ENCODE measurements at regions not wholly inside any gene's neighbourhood (a gene's known extent, or its start where the extent isn't known, plus 50 kb on each side); places are given as distances from the start of the nearest gene placed in this dataset.

GRCh38 chr5:5755888-5756287 lies 333.4 kb downstream of the ICE1 start:
- CTCF ChIA-PET = no interaction called here
- H3K4me1 Mint-ChIP-seq (ENCODE audit: low read depth, unreplicated experiment) = no peaks in the 10 kb centered on the region
- no peak for TF ChIP-seq CTCF (IDR thresholded peaks at IDR 0.05; ENCODE audit: unreplicated experiment)
- no peaks in the 10 kb centered on the region for H3K36me3 Mint-ChIP-seq (ENCODE audit: insufficient read depth, unreplicated experiment)
- DNase-seq = no peak
- intact Hi-C loops (cut with micrococcal nuclease; ENCODE audit: unreplicated experiment) = no loop called here
- no peak overlapping the region for H3K4me3 Mint-ChIP-seq (ENCODE audit: low read depth, unreplicated experiment)
- no peaks in the 10 kb centered on the region for H3K27me3 Mint-ChIP-seq (ENCODE audit: unreplicated experiment)
- BruUV-seq (replicated peaks) = no TSS peak
- peaks cover 13% of the 10 kb centered on the region for H3K9me3 Mint-ChIP-seq (ENCODE audit: low read depth, unreplicated experiment)
- no peak overlapping the region for H3K27ac Mint-ChIP-seq (ENCODE audit: unreplicated experiment)

- no peaks in the 10 kb centered on the region for H3K36me3 Mint-ChIP-seq (ENCODE audit: insufficient read depth, unreplicated experiment)
- no peak overlapping the region for H3K4me3 Mint-ChIP-seq (ENCODE audit: low read depth, unreplicated experiment)
- H3K27me3 Mint-ChIP-seq (ENCODE audit: unreplicated experiment) = no peaks in the 10 kb centered on the region
- CTCF ChIA-PET = no interaction called here
- TF ChIP-seq CTCF (IDR thresholded peaks at IDR 0.05; ENCODE audit: unreplicated experiment) = no peak
- H3K27ac Mint-ChIP-seq (ENCODE audit: unreplicated experiment) = no peak overlapping the region
- BruUV-seq (replicated peaks) = no TSS peak
- no peaks in the 10 kb centered on the region for H3K4me1 Mint-ChIP-seq (ENCODE audit: low read depth, unreplicated experiment)
- DNase-seq = no peak
- H3K9me3 Mint-ChIP-seq (ENCODE audit: low read depth, unreplicated experiment) = peaks cover 7% of the 10 kb centered on the region
- intact Hi-C loops (cut with micrococcal nuclease; ENCODE audit: unreplicated experiment) = no loop called here
Observed at GRCh38 chr5:5752844-5753243, 330.4 kb downstream of the ICE1 start.

GRCh38 chr5:5751987-5752386 lies 329.5 kb downstream of the ICE1 start:
- CTCF ChIA-PET = no interaction called here
- H3K36me3 Mint-ChIP-seq (ENCODE audit: insufficient read depth, unreplicated experiment) = no peaks in the 10 kb centered on the region
- peaks cover 7% of the 10 kb centered on the region for H3K9me3 Mint-ChIP-seq (ENCODE audit: low read depth, unreplicated experiment)
- no peaks in the 10 kb centered on the region for H3K27me3 Mint-ChIP-seq (ENCODE audit: unreplicated experiment)
- no peak for TF ChIP-seq CTCF (IDR thresholded peaks at IDR 0.05; ENCODE audit: unreplicated experiment)
- no TSS peak for BruUV-seq (replicated peaks)
- no peak overlapping the region for H3K4me3 Mint-ChIP-seq (ENCODE audit: low read depth, unreplicated experiment)
- intact Hi-C loops (cut with micrococcal nuclease; ENCODE audit: unreplicated experiment) = no loop called here
- DNase-seq = no peak
- H3K4me1 Mint-ChIP-seq (ENCODE audit: low read depth, unreplicated experiment) = no peaks in the 10 kb centered on the region
- no peak overlapping the region for H3K27ac Mint-ChIP-seq (ENCODE audit: unreplicated experiment)

DNA sequence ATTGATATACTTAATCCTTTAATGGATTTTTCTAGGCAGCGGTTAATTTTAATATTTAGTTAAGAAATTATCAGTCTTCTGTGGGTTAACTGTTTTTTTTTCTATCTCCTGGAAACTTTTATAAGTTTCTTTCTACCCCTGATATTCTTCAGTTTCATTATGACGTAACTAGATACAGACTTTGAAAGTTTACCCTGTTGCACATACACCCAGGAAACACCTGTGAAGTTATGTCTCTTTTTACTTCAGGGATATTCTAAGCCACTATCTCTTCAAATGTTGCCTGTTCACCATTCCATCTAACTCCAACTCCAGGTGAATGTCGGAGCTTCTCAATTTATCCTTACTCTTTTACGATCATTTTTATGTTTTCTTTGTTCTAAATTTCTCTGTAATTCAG lies 329.0 kb downstream of the ICE1 start:
- peaks cover 7% of the 10 kb centered on the region for H3K9me3 Mint-ChIP-seq (ENCODE audit: low read depth, unreplicated experiment)
- TF ChIP-seq CTCF (IDR thresholded peaks at IDR 0.05; ENCODE audit: unreplicated experiment) = no peak
- no peaks in the 10 kb centered on the region for H3K27me3 Mint-ChIP-seq (ENCODE audit: unreplicated experiment)
- DNase-seq = no peak
- intact Hi-C loops (cut with micrococcal nuclease; ENCODE audit: unreplicated experiment) = no loop called here
- no peaks in the 10 kb centered on the region for H3K36me3 Mint-ChIP-seq (ENCODE audit: insufficient read depth, unreplicated experiment)
- no peaks in the 10 kb centered on the region for H3K4me1 Mint-ChIP-seq (ENCODE audit: low read depth, unreplicated experiment)
- BruUV-seq (replicated peaks) = no TSS peak
- CTCF ChIA-PET = no interaction called here
- H3K27ac Mint-ChIP-seq (ENCODE audit: unreplicated experiment) = no peak overlapping the region
- H3K4me3 Mint-ChIP-seq (ENCODE audit: low read depth, unreplicated experiment) = no peak overlapping the region

DNA sequence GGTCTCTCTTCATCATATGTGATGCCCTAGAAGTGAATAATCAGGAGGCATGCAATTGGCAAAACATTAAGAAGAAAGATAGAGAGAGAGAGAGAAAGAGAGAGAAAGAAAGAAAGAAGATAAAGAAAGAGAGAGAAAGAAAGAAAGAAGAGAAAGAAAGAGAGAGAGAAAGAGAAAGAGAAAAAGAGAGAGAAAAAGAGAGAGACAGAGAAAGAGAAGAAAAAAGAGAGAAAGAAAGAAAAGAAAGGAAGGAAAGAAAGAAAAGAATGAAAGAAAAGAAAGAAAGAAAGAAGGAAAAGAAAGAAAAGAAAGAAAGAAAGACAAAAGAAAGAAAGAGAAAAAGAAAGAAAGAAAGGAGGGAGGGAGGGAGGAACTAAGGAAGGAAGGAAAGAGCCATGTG lies 318.9 kb downstream of the ICE1 start:
- no peak overlapping the region for H3K27ac Mint-ChIP-seq (ENCODE audit: unreplicated experiment)
- H3K36me3 Mint-ChIP-seq (ENCODE audit: insufficient read depth, unreplicated experiment) = no peaks in the 10 kb centered on the region
- no peak for DNase-seq
- H3K4me3 Mint-ChIP-seq (ENCODE audit: low read depth, unreplicated experiment) = no peak overlapping the region
- CTCF ChIA-PET = no interaction called here
- H3K27me3 Mint-ChIP-seq (ENCODE audit: unreplicated experiment) = no peaks in the 10 kb centered on the region
- no peaks in the 10 kb centered on the region for H3K4me1 Mint-ChIP-seq (ENCODE audit: low read depth, unreplicated experiment)
- intact Hi-C loops (cut with micrococcal nuclease; ENCODE audit: unreplicated experiment) = no loop called here
- no peak for TF ChIP-seq CTCF (IDR thresholded peaks at IDR 0.05; ENCODE audit: unreplicated experiment)
- no TSS peak for BruUV-seq (replicated peaks)
- peaks cover 9% of the 10 kb centered on the region for H3K9me3 Mint-ChIP-seq (ENCODE audit: low read depth, unreplicated experiment)

Data from Calu3 (cell line).